CD4-positive, alpha-beta T cell treated with Interleukin-2 at 100 ng/mL for 4 hours (primary cell): ENCODE measurements at regions not wholly inside any gene's neighbourhood (a gene's known extent, or its start where the extent isn't known, plus 50 kb on each side); places are given as distances from the start of the nearest gene placed in this dataset.
"Not testable (repeated sequence)": the region's sequence is repeated elsewhere in the genome, so short reads cannot be mapped to it uniquely, and the experiment has no call there.

Source experiments
- DNase-seq: peaks from one replicate; pipeline ENCODE4 v3.0.0-alpha.2; 2020; ENCODE audit warnings: low spot score

GRCh38 chr3:159872374-159873109, 116.1 kb upstream of the IL12A start:
- no peak for DNase-seq

- no peak for DNase-seq
These were observed 113.5 kb upstream of the IL12A start for GRCh38 chr3:159875116-159875515.

GRCh38 chr3:159877924-159878323, 110.7 kb upstream of the IL12A start:
- no peak for DNase-seq

GRCh38 chr3:159879146-159879545, 109.5 kb upstream of the IL12A start:
- DNase-seq = no peak

- no peak for DNase-seq
These were observed 109.0 kb upstream of the IL12A start for GRCh38 chr3:159879598-159879997.

GRCh38 chr3:159881208-159881607, 107.4 kb upstream of the IL12A start:
- no peak for DNase-seq

- DNase-seq = no peak
These were observed 106.8 kb upstream of the IL12A start for GRCh38 chr3:159881828-159882309.

- DNase-seq = no peak
These were observed 106.3 kb upstream of the IL12A start for GRCh38 chr3:159882367-159882766.

- no peak for DNase-seq
These were observed 105.5 kb upstream of the IL12A start for GRCh38 chr3:159882790-159883779.

GRCh38 chr3:159884661-159885402, 103.8 kb upstream of the IL12A start:
- DNase-seq = peak; percentile 28

- no peak for DNase-seq
These were observed 102.6 kb upstream of the IL12A start for GRCh38 chr3:159886050-159886449.

- DNase-seq = not testable (repeated sequence)
These were observed 102.1 kb upstream of the IL12A start for GRCh38 chr3:159886530-159886929.

- no peak for DNase-seq
These were observed 101.5 kb upstream of the IL12A start for GRCh38 chr3:159887168-159887567.

- DNase-seq = no peak
These were observed 100.7 kb upstream of the IL12A start for GRCh38 chr3:159887911-159888310.

- DNase-seq = no peak
These were observed 96.4 kb upstream of the IL12A start for GRCh38 chr3:159892171-159892795.

- DNase-seq = no peak
These were observed 95.8 kb upstream of the IL12A start for GRCh38 chr3:159892801-159893200.

- no peak for DNase-seq
These were observed 94.2 kb upstream of the IL12A start for GRCh38 chr3:159894386-159894785.

GRCh38 chr3:159895430-159895829, 93.2 kb upstream of the IL12A start:
- DNase-seq = no peak

GRCh38 chr3:159896543-159896942, 92.1 kb upstream of the IL12A start:
- no peak for DNase-seq

GRCh38 chr3:159897331-159898075, 91.1 kb upstream of the IL12A start:
- no peak for DNase-seq

GRCh38 chr3:159898147-159898546, 90.5 kb upstream of the IL12A start:
- DNase-seq = no peak
